ENCODE measurements at regions not wholly inside any gene's neighbourhood (a gene's known extent, or its start where the extent isn't known, plus 50 kb on each side); places are given as distances from the start of the nearest gene placed in this dataset.
A peak's percentile ranks its signal among the peaks of the same experiment; 100 is the strongest.

GRCh38 chr5:93320920-93321445 lies 260.0 kb downstream of the NR2F1-AS1 start:
- no peak for DNase-seq (ENCODE audit: low spot score)

- no peak for DNase-seq (ENCODE audit: low spot score)
These were observed 267.3 kb downstream of the NR2F1-AS1 start for GRCh38 chr5:93313672-93314071.

- no peak for DNase-seq (ENCODE audit: low spot score)
These were observed 269.1 kb downstream of the NR2F1-AS1 start for GRCh38 chr5:93311881-93312280.

- DNase-seq (ENCODE audit: low spot score) = no peak
These were observed 273.5 kb downstream of the NR2F1-AS1 start for GRCh38 chr5:93307557-93307956.

- no peak for DNase-seq (ENCODE audit: low spot score)
These were observed 275.0 kb downstream of the NR2F1-AS1 start for GRCh38 chr5:93305984-93306383.

GRCh38 chr5:93304456-93305250 lies 276.4 kb downstream of the NR2F1-AS1 start:
- DNase-seq (ENCODE audit: low spot score) = no peak

- DNase-seq (ENCODE audit: low spot score) = no peak
These were observed 277.7 kb downstream of the NR2F1-AS1 start for GRCh38 chr5:93303291-93303691.

- no peak for DNase-seq (ENCODE audit: low spot score)
These were observed 278.3 kb downstream of the NR2F1-AS1 start for GRCh38 chr5:93302711-93303110.

- DNase-seq (ENCODE audit: low spot score) = no peak
These were observed 280.1 kb downstream of the NR2F1-AS1 start for GRCh38 chr5:93300945-93301344.

- DNase-seq (ENCODE audit: low spot score) = no peak
These were observed 280.6 kb downstream of the NR2F1-AS1 start for GRCh38 chr5:93300309-93300923.

- peak; percentile 80 for DNase-seq (ENCODE audit: low spot score)
These were observed 281.2 kb downstream of the NR2F1-AS1 start for GRCh38 chr5:93299681-93300308.

- no peak for DNase-seq (ENCODE audit: low spot score)
These were observed 283.9 kb downstream of the NR2F1-AS1 start for GRCh38 chr5:93297116-93297515.

- DNase-seq (ENCODE audit: low spot score) = no peak
These were observed 284.7 kb downstream of the NR2F1-AS1 start for GRCh38 chr5:93296338-93296737.

- no peak for DNase-seq (ENCODE audit: low spot score)
These were observed 286.0 kb downstream of the NR2F1-AS1 start for GRCh38 chr5:93294996-93295395.

- DNase-seq (ENCODE audit: low spot score) = no peak
These were observed 286.8 kb downstream of the NR2F1-AS1 start for GRCh38 chr5:93294199-93294598.

- no peak for DNase-seq (ENCODE audit: low spot score)
These were observed 291.1 kb downstream of the NR2F1-AS1 start for GRCh38 chr5:93289942-93290341.

- no peak for DNase-seq (ENCODE audit: low spot score)
These were observed 295.6 kb downstream of the NR2F1-AS1 start for GRCh38 chr5:93285461-93285860.

GRCh38 chr5:93281980-93282772 lies 298.8 kb downstream of the NR2F1-AS1 start:
- no peak for DNase-seq (ENCODE audit: low spot score)

- no peak for DNase-seq (ENCODE audit: low spot score)
These were observed 300.5 kb downstream of the NR2F1-AS1 start for GRCh38 chr5:93280518-93280917.

GRCh38 chr5:93279296-93279963 lies 301.6 kb downstream of the NR2F1-AS1 start:
- DNase-seq (ENCODE audit: low spot score) = no peak

GRCh38 chr5:93278896-93279295 lies 302.1 kb downstream of the NR2F1-AS1 start:
- no peak for DNase-seq (ENCODE audit: low spot score)

- no peak for DNase-seq (ENCODE audit: low spot score)
These were observed 304.0 kb downstream of the NR2F1-AS1 start for GRCh38 chr5:93277051-93277450.
